ENCODE measurements at regions not wholly inside any gene's neighbourhood (a gene's known extent, or its start where the extent isn't known, plus 50 kb on each side); places are given as distances from the start of the nearest gene placed in this dataset.

DNA sequence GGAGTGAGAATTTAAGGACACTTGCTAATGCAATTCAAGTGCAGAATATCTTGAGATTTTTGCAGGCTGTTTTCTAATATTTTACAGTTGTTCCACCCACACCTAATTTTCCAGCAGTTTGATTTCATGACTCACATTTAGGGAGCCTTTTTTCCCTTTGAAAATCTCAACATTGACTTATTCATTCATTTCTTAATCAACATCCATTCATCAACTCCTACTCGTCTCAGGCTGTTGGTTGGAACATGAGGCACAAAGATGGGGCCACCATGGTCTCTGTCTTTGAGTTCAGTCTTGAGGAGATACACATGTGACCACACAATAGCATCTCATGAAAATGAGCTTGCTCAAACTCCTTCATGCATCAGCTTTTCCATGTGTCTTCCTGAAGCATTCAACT is 135.6 kb downstream of the UNC5CL start:
- Histone ChIP-seq H3K9me3 (replicated peaks in 1 of 2; ENCODE audit: control insufficient read depth in 2 of 2, insufficient read depth in 1 of 2, low read depth in 1 of 2, low read length in 2 of 2) (no peaks in the 10 kb centered on the region), H3K4me2 (ENCODE audit: insufficient read depth, low read length, poor library complexity, severe bottlenecking) (no peak overlapping the region), H2BK5ac (ENCODE audit: low read length) (no peak overlapping the region), H2BK15ac (ENCODE audit: low read length) (no peak overlapping the region), H3K18ac (ENCODE audit: low read length) (no peak overlapping the region), H3K27ac (replicated peaks; ENCODE audit: low read length) (no peak overlapping the region), H2AFZ (ENCODE audit: low read length) (no peak overlapping the region), H2AK5ac (ENCODE audit: low read depth, low read length) (no peak overlapping the region), H3K4me1 (ENCODE audit: control insufficient read depth in 2 of 2, insufficient read depth in 1 of 2, low read depth in 1 of 2, low read length in 2 of 2) (no peaks in the 10 kb centered on the region), H3K79me1 (ENCODE audit: low read depth, low read length) (no peaks in the 10 kb centered on the region), H3K4me3 (ENCODE audit: low read length in 2 of 2) (no peak overlapping the region), H3K36me3 (replicated peaks in 1 of 2; ENCODE audit: control insufficient read depth in 2 of 2, insufficient read depth in 2 of 2, low read length in 2 of 2) (no peaks in the 10 kb centered on the region), H4K8ac (ENCODE audit: low read depth, low read length) (no peak overlapping the region), H3K27me3 (ENCODE audit: control insufficient read depth in 3 of 3, insufficient read depth in 3 of 3, low read depth in 1 of 3, low read length in 3 of 3) (no peaks in the 10 kb centered on the region), H2BK12ac (ENCODE audit: low read length) (no peak overlapping the region), H2BK120ac (ENCODE audit: low read depth, low read length) (no peak overlapping the region), H3K9ac (ENCODE audit: low read depth, low read length, poor library complexity) (no peak overlapping the region), H3K14ac (ENCODE audit: low read length) (no peak overlapping the region), H3K4ac (ENCODE audit: low read length) (no peak overlapping the region), H4K91ac (ENCODE audit: low read depth, low read length, poor library complexity) (no peak overlapping the region), H3K23ac (ENCODE audit: low read depth, low read length, poor library complexity) (no peak overlapping the region)
- 100% methylated on average over 1 of the region's 1 CpG; no CpG with 5 or more reads in 1 of the 2 donors for WGBS, 2 donors (ENCODE audit: extremely low coverage in 2 of 2, insufficient read length in 2 of 2, insufficient replicate concordance in 1 of 2)
- DNase-seq (ENCODE audit: low spot score), result no peak

DNA sequence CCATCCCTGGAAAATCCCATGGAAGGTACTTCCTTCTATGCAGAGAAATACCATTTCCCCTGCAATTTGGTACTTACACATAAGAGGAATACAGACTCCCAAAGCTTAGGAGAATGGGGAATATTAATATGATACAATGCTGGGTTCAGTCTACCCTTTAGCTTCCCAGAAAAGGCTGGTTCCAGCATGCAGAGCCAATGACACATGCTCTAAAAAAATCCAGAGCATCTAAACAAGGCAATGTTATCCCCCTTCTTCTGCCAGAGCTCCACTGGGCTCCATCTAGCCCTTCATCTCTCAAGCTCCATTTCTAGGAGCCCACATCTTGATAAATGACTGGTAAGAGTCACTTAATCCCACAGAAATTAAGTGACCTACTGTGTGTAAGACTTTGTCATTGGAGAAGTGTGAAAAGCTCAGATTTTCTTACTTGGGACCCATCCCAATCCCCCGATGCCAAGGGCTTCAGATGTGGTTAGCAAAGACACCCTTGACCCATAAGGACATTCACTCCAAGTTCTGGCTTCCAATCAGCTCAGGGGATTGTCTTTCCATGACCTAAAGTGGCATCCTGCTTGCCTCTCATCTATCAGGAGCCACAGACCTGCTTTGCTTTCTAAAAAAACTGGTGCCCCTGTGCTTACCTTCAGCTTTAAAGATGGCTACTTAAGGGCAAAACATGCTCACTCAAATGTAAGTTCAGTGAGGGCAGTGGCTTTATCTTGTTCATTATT is 137.5 kb downstream of the UNC5CL start:
- Histone ChIP-seq H3K18ac (ENCODE audit: low read length) (no peak overlapping the region), H3K23ac (ENCODE audit: low read depth, low read length, poor library complexity) (no peak overlapping the region), H2BK12ac (ENCODE audit: low read length) (no peak overlapping the region), H3K14ac (ENCODE audit: low read length) (no peak overlapping the region), H2BK120ac (ENCODE audit: low read depth, low read length) (no peak overlapping the region), H3K4me3 (ENCODE audit: low read length in 2 of 2) (no peak overlapping the region), H3K4me1 (ENCODE audit: control insufficient read depth in 2 of 2, insufficient read depth in 1 of 2, low read depth in 1 of 2, low read length in 2 of 2) (no peaks in the 10 kb centered on the region), H4K8ac (ENCODE audit: low read depth, low read length) (no peak overlapping the region), H3K4ac (ENCODE audit: low read length) (no peak overlapping the region), H3K9me3 (replicated peaks in 1 of 2; ENCODE audit: control insufficient read depth in 2 of 2, insufficient read depth in 1 of 2, low read depth in 1 of 2, low read length in 2 of 2) (no peaks in the 10 kb centered on the region), H2BK15ac (ENCODE audit: low read length) (no peak overlapping the region), H3K36me3 (replicated peaks in 1 of 2; ENCODE audit: control insufficient read depth in 2 of 2, insufficient read depth in 2 of 2, low read length in 2 of 2) (no peaks in the 10 kb centered on the region), H2BK5ac (ENCODE audit: low read length) (no peak overlapping the region), H3K79me1 (ENCODE audit: low read depth, low read length) (no peaks in the 10 kb centered on the region), H4K91ac (ENCODE audit: low read depth, low read length, poor library complexity) (no peak overlapping the region), H2AK5ac (ENCODE audit: low read depth, low read length) (no peak overlapping the region), H3K4me2 (ENCODE audit: insufficient read depth, low read length, poor library complexity, severe bottlenecking) (no peak overlapping the region), H3K27ac (replicated peaks; ENCODE audit: low read length) (no peak overlapping the region), H3K27me3 (ENCODE audit: control insufficient read depth in 3 of 3, insufficient read depth in 3 of 3, low read depth in 1 of 3, low read length in 3 of 3) (no peaks in the 10 kb centered on the region), H3K9ac (ENCODE audit: low read depth, low read length, poor library complexity) (no peak overlapping the region), H2AFZ (ENCODE audit: low read length) (no peak overlapping the region)
- whole genome bisulfite sequencing, 2 donors (ENCODE audit: extremely low coverage in 2 of 2, insufficient read length in 2 of 2, insufficient replicate concordance in 1 of 2), result no CpG with 5 or more reads among the region's 1 CpG
- DNase-seq (ENCODE audit: low spot score), result no peak

DNA sequence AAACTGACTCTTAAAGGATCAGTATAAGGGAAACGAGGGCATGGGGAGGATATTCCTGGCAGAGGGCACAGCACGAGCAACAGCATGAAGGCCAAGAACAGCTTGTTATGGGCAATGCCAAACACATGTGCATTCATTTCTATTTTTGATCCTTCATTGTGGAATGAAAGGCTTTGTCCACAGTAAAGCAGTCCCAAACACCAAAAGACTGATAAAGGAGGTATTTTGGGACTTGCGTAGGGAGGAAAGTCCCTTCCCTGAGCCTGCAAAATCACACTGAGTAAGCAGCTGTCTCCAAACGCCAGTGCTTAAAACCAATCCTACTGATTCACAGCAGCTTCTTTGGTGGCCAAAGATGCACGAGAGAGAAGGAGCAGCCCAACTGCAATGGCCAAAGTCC is 138.2 kb downstream of the UNC5CL start:
- no CpG with 5 or more reads among the region's 5 CpGs for WGBS, 2 donors (ENCODE audit: extremely low coverage in 2 of 2, insufficient read length in 2 of 2, insufficient replicate concordance in 1 of 2)

DNA sequence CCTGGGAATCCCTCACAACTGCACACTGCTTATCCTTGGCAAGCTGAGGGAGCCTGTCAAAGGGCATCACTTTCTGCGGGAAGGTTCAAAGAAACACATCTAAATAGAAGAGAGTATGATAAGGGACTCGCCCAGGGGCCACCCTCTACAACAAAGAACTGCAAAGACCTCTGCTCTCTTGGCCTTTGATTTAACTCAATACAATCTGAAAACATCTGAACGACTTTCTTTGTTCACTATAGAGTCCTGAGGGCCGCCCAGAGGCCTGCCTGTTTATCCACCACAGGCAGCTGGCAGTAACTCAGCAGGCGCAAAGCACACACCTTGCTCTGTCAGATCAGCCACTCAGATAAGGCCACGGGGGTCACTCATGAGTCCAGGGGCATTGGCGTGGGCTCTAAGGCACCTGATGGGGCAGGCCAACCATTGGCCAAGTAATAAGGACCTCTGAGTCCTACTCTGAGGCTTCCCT is 139.3 kb downstream of the UNC5CL start:
- Histone ChIP-seq H3K18ac (ENCODE audit: low read length) (no peak overlapping the region), H3K4me1 (ENCODE audit: control insufficient read depth in 2 of 2, insufficient read depth in 1 of 2, low read depth in 1 of 2, low read length in 2 of 2) (no peaks in the 10 kb centered on the region), H3K27me3 (ENCODE audit: control insufficient read depth in 3 of 3, insufficient read depth in 3 of 3, low read depth in 1 of 3, low read length in 3 of 3) (no peaks in the 10 kb centered on the region), H3K4me3 (ENCODE audit: low read length in 2 of 2) (no peak overlapping the region), H2BK120ac (ENCODE audit: low read depth, low read length) (no peak overlapping the region), H3K4ac (ENCODE audit: low read length) (no peak overlapping the region), H3K23ac (ENCODE audit: low read depth, low read length, poor library complexity) (no peak overlapping the region), H2BK5ac (ENCODE audit: low read length) (no peak overlapping the region), H4K91ac (ENCODE audit: low read depth, low read length, poor library complexity) (no peak overlapping the region), H4K8ac (ENCODE audit: low read depth, low read length) (no peak overlapping the region), H3K36me3 (replicated peaks in 1 of 2; ENCODE audit: control insufficient read depth in 2 of 2, insufficient read depth in 2 of 2, low read length in 2 of 2) (no peaks in the 10 kb centered on the region), H3K79me1 (ENCODE audit: low read depth, low read length) (no peaks in the 10 kb centered on the region), H2BK15ac (ENCODE audit: low read length) (no peak overlapping the region), H2BK12ac (ENCODE audit: low read length) (no peak overlapping the region), H3K9ac (ENCODE audit: low read depth, low read length, poor library complexity) (no peak overlapping the region), H3K4me2 (ENCODE audit: insufficient read depth, low read length, poor library complexity, severe bottlenecking) (no peak overlapping the region), H3K27ac (replicated peaks; ENCODE audit: low read length) (no peak overlapping the region), H3K14ac (ENCODE audit: low read length) (no peak overlapping the region), H2AFZ (ENCODE audit: low read length) (no peak overlapping the region), H2AK5ac (ENCODE audit: low read depth, low read length) (no peak overlapping the region), H3K9me3 (replicated peaks in 1 of 2; ENCODE audit: control insufficient read depth in 2 of 2, insufficient read depth in 1 of 2, low read depth in 1 of 2, low read length in 2 of 2) (no peaks in the 10 kb centered on the region)
- WGBS, 2 donors (ENCODE audit: extremely low coverage in 2 of 2, insufficient read length in 2 of 2, insufficient replicate concordance in 1 of 2), result no CpG with 5 or more reads among the region's 7 CpGs
- no peak for DNase-seq (ENCODE audit: low spot score)

More for the DNA sequence above, 138.2 kb downstream of the UNC5CL start:
- Histone ChIP-seq H3K23ac (ENCODE audit: low read depth, low read length, poor library complexity) (no peak overlapping the region), H3K14ac (ENCODE audit: low read length) (no peak overlapping the region), H3K27ac (replicated peaks; ENCODE audit: low read length) (no peak overlapping the region), H4K91ac (ENCODE audit: low read depth, low read length, poor library complexity) (no peak overlapping the region), H3K18ac (ENCODE audit: low read length) (no peak overlapping the region), H2BK12ac (ENCODE audit: low read length) (no peak overlapping the region), H3K4me1 (ENCODE audit: control insufficient read depth in 2 of 2, insufficient read depth in 1 of 2, low read depth in 1 of 2, low read length in 2 of 2) (no peaks in the 10 kb centered on the region), H3K9me3 (replicated peaks in 1 of 2; ENCODE audit: control insufficient read depth in 2 of 2, insufficient read depth in 1 of 2, low read depth in 1 of 2, low read length in 2 of 2) (no peaks in the 10 kb centered on the region), H2AFZ (ENCODE audit: low read length) (no peak overlapping the region), H2BK120ac (ENCODE audit: low read depth, low read length) (no peak overlapping the region), H3K9ac (ENCODE audit: low read depth, low read length, poor library complexity) (no peak overlapping the region), H3K4me3 (ENCODE audit: low read length in 2 of 2) (no peak overlapping the region), H3K36me3 (replicated peaks in 1 of 2; ENCODE audit: control insufficient read depth in 2 of 2, insufficient read depth in 2 of 2, low read length in 2 of 2) (no peaks in the 10 kb centered on the region), H3K4ac (ENCODE audit: low read length) (no peak overlapping the region), H4K8ac (ENCODE audit: low read depth, low read length) (no peak overlapping the region), H3K27me3 (ENCODE audit: control insufficient read depth in 3 of 3, insufficient read depth in 3 of 3, low read depth in 1 of 3, low read length in 3 of 3) (no peaks in the 10 kb centered on the region), H2AK5ac (ENCODE audit: low read depth, low read length) (no peak overlapping the region), H2BK15ac (ENCODE audit: low read length) (no peak overlapping the region), H3K4me2 (ENCODE audit: insufficient read depth, low read length, poor library complexity, severe bottlenecking) (no peak overlapping the region), H3K79me1 (ENCODE audit: low read depth, low read length) (no peaks in the 10 kb centered on the region), H2BK5ac (ENCODE audit: low read length) (no peak overlapping the region)
- DNase-seq (ENCODE audit: low spot score), result no peak
